ENCODE measurements at regions not wholly inside any gene's neighbourhood (a gene's known extent, or its start where the extent isn't known, plus 50 kb on each side); places are given as distances from the start of the nearest gene placed in this dataset.
A peak's percentile ranks its signal among the peaks of the same experiment; 100 is the strongest.

- WGBS, result 79% methylated on average over 1 of the region's 3 CpGs
- no peak overlapping the region for H3K27ac ChIP-seq (ENCODE audit: low read depth, low read length)
- H3K4me3 ChIP-seq (ENCODE audit: low read length), result no peak overlapping the region
- peaks cover 8% of the 10 kb centered on the region; the same call in 1 of the 2 replicates for H3K4me1 ChIP-seq (ENCODE audit: insufficient read depth, low read length)
- H3K9ac ChIP-seq (ENCODE audit: low read depth, low read length), result no peak overlapping the region
- H3K9me3 ChIP-seq (ENCODE audit: insufficient read depth, low read depth, low read length), result no peaks in the 10 kb centered on the region
- H3K36me3 ChIP-seq (ENCODE audit: insufficient read depth, low read length), result no peaks in the 10 kb centered on the region
- no peaks in the 10 kb centered on the region for H3K27me3 ChIP-seq (ENCODE audit: insufficient read depth, low read length)
Measured at GRCh38 chr3:27661797-27662196, 60.3 kb downstream of the EOMES start.

- H3K4me1 ChIP-seq (ENCODE audit: insufficient read depth, low read length), result peaks cover 4% of the 10 kb centered on the region
- no peaks in the 10 kb centered on the region for H3K9me3 ChIP-seq (ENCODE audit: insufficient read depth, low read depth, low read length)
- H3K9ac ChIP-seq (ENCODE audit: low read depth, low read length), result no peak overlapping the region
- H3K27ac ChIP-seq (ENCODE audit: low read depth, low read length), result no peak overlapping the region
- H3K27me3 ChIP-seq (ENCODE audit: insufficient read depth, low read length), result no peaks in the 10 kb centered on the region
- WGBS, result 58% methylated on average over 3 of the region's 3 CpGs
- no peak overlapping the region for H3K4me3 ChIP-seq (ENCODE audit: low read length)
- no peaks in the 10 kb centered on the region for H3K36me3 ChIP-seq (ENCODE audit: insufficient read depth, low read length)
Measured at GRCh38 chr3:27659279-27660021, 62.7 kb downstream of the EOMES start.

DNA sequence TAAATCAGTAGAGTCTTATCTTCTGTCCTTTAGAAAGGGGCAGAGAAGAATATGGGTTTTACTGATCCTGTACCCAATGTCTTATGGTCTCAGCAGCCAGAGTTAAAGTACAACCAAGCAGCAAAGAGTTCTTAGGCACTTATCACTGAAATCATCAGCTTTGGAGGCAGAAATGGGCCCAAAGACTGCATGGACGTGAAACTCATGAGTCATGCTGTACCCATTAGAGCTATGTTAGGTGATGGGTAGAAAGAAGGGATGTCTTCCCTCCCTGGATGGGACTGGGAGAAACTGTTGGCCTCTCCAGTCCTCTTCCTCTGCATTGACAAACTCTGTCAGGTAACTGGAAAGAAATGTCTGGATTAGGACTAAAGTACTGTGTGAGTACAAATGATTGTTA, 63.4 kb downstream of the EOMES start:
- Histone ChIP-seq H3K27ac (ENCODE audit: low read depth, low read length) (no peak overlapping the region), H3K36me3 (ENCODE audit: insufficient read depth, low read length) (no peaks in the 10 kb centered on the region), H3K4me1 (ENCODE audit: insufficient read depth, low read length) (peaks cover 10% of the 10 kb centered on the region), H3K9ac (ENCODE audit: low read depth, low read length) (no peak overlapping the region), H3K27me3 (ENCODE audit: insufficient read depth, low read length) (no peaks in the 10 kb centered on the region), H3K4me3 (ENCODE audit: low read length) (no peak overlapping the region), H3K9me3 (ENCODE audit: insufficient read depth, low read depth, low read length) (no peaks in the 10 kb centered on the region)
- WGBS, result 84% methylated on average over 1 of the region's 1 CpG

GRCh38 chr3:27657871-27658270, 64.3 kb downstream of the EOMES start:
- no peak overlapping the region for H3K9ac ChIP-seq (ENCODE audit: low read depth, low read length)
- no peaks in the 10 kb centered on the region for H3K9me3 ChIP-seq (ENCODE audit: insufficient read depth, low read depth, low read length)
- no peaks in the 10 kb centered on the region for H3K27me3 ChIP-seq (ENCODE audit: insufficient read depth, low read length)
- 96% methylated on average over 2 of the region's 2 CpGs for WGBS
- H3K27ac ChIP-seq (ENCODE audit: low read depth, low read length), result no peak overlapping the region
- H3K36me3 ChIP-seq (ENCODE audit: insufficient read depth, low read length), result no peaks in the 10 kb centered on the region
- no peak overlapping the region for H3K4me3 ChIP-seq (ENCODE audit: low read length)
- H3K4me1 ChIP-seq (ENCODE audit: insufficient read depth, low read length), result peaks cover 17% of the 10 kb centered on the region

GRCh38 chr3:27657404-27657803, 64.7 kb downstream of the EOMES start:
- no peak overlapping the region for H3K27ac ChIP-seq (ENCODE audit: low read depth, low read length)
- WGBS, result 91% methylated on average over 4 of the region's 4 CpGs
- H3K9ac ChIP-seq (ENCODE audit: low read depth, low read length), result no peak overlapping the region
- H3K27me3 ChIP-seq (ENCODE audit: insufficient read depth, low read length), result no peaks in the 10 kb centered on the region
- H3K4me1 ChIP-seq (ENCODE audit: insufficient read depth, low read length), result peaks cover 22% of the 10 kb centered on the region
- H3K4me3 ChIP-seq (ENCODE audit: low read length), result no peak overlapping the region
- H3K9me3 ChIP-seq (ENCODE audit: insufficient read depth, low read depth, low read length), result no peaks in the 10 kb centered on the region
- H3K36me3 ChIP-seq (ENCODE audit: insufficient read depth, low read length), result no peaks in the 10 kb centered on the region

GRCh38 chr3:27656790-27657189, 65.3 kb downstream of the EOMES start:
- Histone ChIP-seq H3K9me3 (ENCODE audit: insufficient read depth, low read depth, low read length) (no peaks in the 10 kb centered on the region), H3K4me3 (ENCODE audit: low read length) (no peak overlapping the region), H3K27ac (ENCODE audit: low read depth, low read length) (no peak overlapping the region), H3K27me3 (ENCODE audit: insufficient read depth, low read length) (no peaks in the 10 kb centered on the region), H3K9ac (ENCODE audit: low read depth, low read length) (no peak overlapping the region), H3K4me1 (ENCODE audit: insufficient read depth, low read length) (peaks cover 24% of the 10 kb centered on the region), H3K36me3 (ENCODE audit: insufficient read depth, low read length) (no peaks in the 10 kb centered on the region)
- 100% methylated on average over 1 of the region's 1 CpG for WGBS

DNA sequence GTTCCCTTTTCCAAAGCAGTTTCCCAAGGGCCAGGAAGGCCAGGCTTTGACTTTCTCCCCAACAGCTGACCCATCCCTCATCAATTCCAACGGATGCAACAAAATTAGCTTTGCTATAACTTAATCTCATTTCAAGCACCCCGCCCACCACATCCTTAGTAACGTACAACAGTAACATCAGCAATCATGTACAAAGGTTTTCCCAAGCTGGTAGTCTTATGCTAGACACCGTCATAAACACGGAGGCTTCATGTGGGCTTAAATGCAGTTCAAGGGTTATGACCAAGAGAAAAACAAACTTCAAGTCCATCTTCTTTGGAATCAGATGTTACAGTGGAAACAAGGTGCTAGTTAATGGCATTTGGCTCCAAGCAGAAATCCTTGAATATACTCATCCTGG, 66.6 kb downstream of the EOMES start:
- WGBS, result 94% methylated on average over 5 of the region's 5 CpGs
- H3K9ac ChIP-seq (ENCODE audit: low read depth, low read length), result no peak overlapping the region
- H3K36me3 ChIP-seq (ENCODE audit: insufficient read depth, low read length), result no peaks in the 10 kb centered on the region
- H3K4me1 ChIP-seq (ENCODE audit: insufficient read depth, low read length), result peaks cover 24% of the 10 kb centered on the region
- H3K9me3 ChIP-seq (ENCODE audit: insufficient read depth, low read depth, low read length), result no peaks in the 10 kb centered on the region
- H3K27ac ChIP-seq (ENCODE audit: low read depth, low read length), result no peak overlapping the region
- no peak overlapping the region for H3K4me3 ChIP-seq (ENCODE audit: low read length)
- H3K27me3 ChIP-seq (ENCODE audit: insufficient read depth, low read length), result no peaks in the 10 kb centered on the region

GRCh38 chr3:27653803-27654558, 68.1 kb downstream of the EOMES start:
- H3K4me1 ChIP-seq (ENCODE audit: insufficient read depth, low read length), result peaks cover 32% of the 10 kb centered on the region
- no peaks in the 10 kb centered on the region for H3K27me3 ChIP-seq (ENCODE audit: insufficient read depth, low read length)
- H3K27ac ChIP-seq (ENCODE audit: low read depth, low read length), result peak overlapping the region; percentile 79; the same call in 1 of the 2 replicates
- H3K9me3 ChIP-seq (ENCODE audit: insufficient read depth, low read depth, low read length), result no peaks in the 10 kb centered on the region
- H3K9ac ChIP-seq (ENCODE audit: low read depth, low read length), result peak overlapping the region; percentile 32; the same call in 1 of the 2 replicates
- no peak overlapping the region for H3K4me3 ChIP-seq (ENCODE audit: low read length)
- WGBS, result 40% methylated on average over 3 of the region's 3 CpGs
- H3K36me3 ChIP-seq (ENCODE audit: insufficient read depth, low read length), result no peaks in the 10 kb centered on the region

- H3K4me3 ChIP-seq (ENCODE audit: low read length), result no peak overlapping the region
- peaks cover 29% of the 10 kb centered on the region for H3K4me1 ChIP-seq (ENCODE audit: insufficient read depth, low read length)
- no peaks in the 10 kb centered on the region for H3K27me3 ChIP-seq (ENCODE audit: insufficient read depth, low read length)
- no peak overlapping the region for H3K9ac ChIP-seq (ENCODE audit: low read depth, low read length)
- 76% methylated on average over 4 of the region's 4 CpGs for WGBS
- H3K27ac ChIP-seq (ENCODE audit: low read depth, low read length), result no peak overlapping the region
- no peaks in the 10 kb centered on the region for H3K9me3 ChIP-seq (ENCODE audit: insufficient read depth, low read depth, low read length)
- H3K36me3 ChIP-seq (ENCODE audit: insufficient read depth, low read length), result no peaks in the 10 kb centered on the region
Measured at GRCh38 chr3:27649277-27649676, 72.8 kb downstream of the EOMES start.

GRCh38 chr3:27646896-27647295, 75.2 kb downstream of the EOMES start:
- Histone ChIP-seq H3K4me3 (ENCODE audit: low read length) (no peak overlapping the region), H3K36me3 (ENCODE audit: insufficient read depth, low read length) (no peaks in the 10 kb centered on the region), H3K27me3 (ENCODE audit: insufficient read depth, low read length) (no peaks in the 10 kb centered on the region), H3K9ac (ENCODE audit: low read depth, low read length) (no peak overlapping the region), H3K4me1 (ENCODE audit: insufficient read depth, low read length) (peaks cover 11% of the 10 kb centered on the region), H3K9me3 (ENCODE audit: insufficient read depth, low read depth, low read length) (no peaks in the 10 kb centered on the region), H3K27ac (ENCODE audit: low read depth, low read length) (no peak overlapping the region)

DNA sequence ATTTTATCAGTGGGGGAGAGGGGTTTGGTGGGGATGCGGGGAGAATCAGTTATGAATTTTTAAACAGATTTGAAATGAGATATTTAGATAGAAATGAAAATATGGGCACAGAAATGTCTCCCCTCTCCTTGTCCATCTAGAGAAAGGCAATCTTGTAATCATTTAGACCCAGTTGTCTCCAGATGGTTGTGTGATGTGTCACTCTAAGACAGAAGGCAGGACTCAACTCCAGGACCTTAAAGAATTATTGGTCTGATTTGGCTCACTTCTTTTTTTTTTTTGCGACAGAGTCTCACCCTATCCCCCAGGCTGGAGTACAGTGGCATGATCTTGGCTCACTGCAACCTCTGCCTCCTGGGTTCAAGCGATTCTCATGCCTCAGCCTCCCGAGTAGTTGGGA, 77.2 kb downstream of the EOMES start:
- Histone ChIP-seq H3K9ac (ENCODE audit: low read depth, low read length) (no peak overlapping the region), H3K27ac (ENCODE audit: low read depth, low read length) (no peak overlapping the region), H3K36me3 (ENCODE audit: insufficient read depth, low read length) (no peaks in the 10 kb centered on the region), H3K27me3 (ENCODE audit: insufficient read depth, low read length) (no peaks in the 10 kb centered on the region), H3K9me3 (ENCODE audit: insufficient read depth, low read depth, low read length) (no peaks in the 10 kb centered on the region), H3K4me1 (ENCODE audit: insufficient read depth, low read length) (peaks cover 11% of the 10 kb centered on the region), H3K4me3 (ENCODE audit: low read length) (no peak overlapping the region)
- WGBS, result 97% methylated on average over 4 of the region's 4 CpGs

Data from HUES64 (cell line).